Chondrocyte (in vitro differentiated cells): ENCODE measurements at regions not wholly inside any gene's neighbourhood (a gene's known extent, or its start where the extent isn't known, plus 50 kb on each side); places are given as distances from the start of the nearest gene placed in this dataset.

ENCODE experiments used
- DNase-seq: peaks from one replicate; pipeline ENCODE4 v3.0.0; 2021; ENCODE audit warnings: mixed read lengths, low spot score
- H3K27ac Mint-ChIP-seq: one replicate; pipeline ENCODE4 v1.8.0; 2021; ENCODE audit warnings: mild to moderate bottlenecking, moderate library complexity, mixed read lengths; ENCODE audit not compliant: unreplicated experiment
- H3K27me3 Mint-ChIP-seq: 2 replicates; pipeline ENCODE4 v1.8.0; 2021; ENCODE audit warnings: low read depth, mixed read lengths
- H3K36me3 Mint-ChIP-seq: 2 replicates; pipeline ENCODE4 v1.8.0; 2021; ENCODE audit warnings: low read depth, mixed read lengths
- H3K4me1 Mint-ChIP-seq: 2 replicates; pipeline ENCODE4 v1.8.0; 2021; ENCODE audit warnings: low read depth, mild to moderate bottlenecking, mixed read lengths
- H3K4me3 Mint-ChIP-seq: one replicate; pipeline ENCODE4 v1.8.0; 2021; ENCODE audit warnings: mild to moderate bottlenecking, moderate library complexity, mixed read lengths; ENCODE audit not compliant: unreplicated experiment
- H3K9me3 Mint-ChIP-seq: 2 replicates; pipeline ENCODE4 v1.8.0; 2021; ENCODE audit warnings: low read depth, mixed read lengths
- CTCF ChIP-seq: fragments of 200-600 bp; sonication (generic); IDR thresholded peaks from 2 replicates; pipeline ENCODE4 v1.5.0; 2021; ENCODE audit warnings: antibody characterized with exemption, mild to moderate bottlenecking, moderate library complexity

- Mint-ChIP-seq H3K9me3 (peaks cover 5% of the 10 kb centered on the region), H3K36me3 (no peaks in the 10 kb centered on the region), H3K4me3 (no peak overlapping the region), H3K4me1 (no peaks in the 10 kb centered on the region), H3K27ac (no peak overlapping the region), H3K27me3 (no peaks in the 10 kb centered on the region)
- no peak for TF ChIP-seq CTCF
- no peak for DNase-seq
Measured at GRCh38 chr21:14844001-14844400, 220.8 kb downstream of the NRIP1 start.

- Mint-ChIP-seq H3K9me3 (peaks cover 5% of the 10 kb centered on the region), H3K27ac (no peak overlapping the region), H3K27me3 (no peaks in the 10 kb centered on the region), H3K4me3 (no peak overlapping the region), H3K36me3 (no peaks in the 10 kb centered on the region), H3K4me1 (no peaks in the 10 kb centered on the region)
- no peak for DNase-seq
- no peak for TF ChIP-seq CTCF
Measured at GRCh38 chr21:14842601-14843000, 222.2 kb downstream of the NRIP1 start.

- H3K36me3 Mint-ChIP-seq: no peaks in the 10 kb centered on the region
- H3K9me3 Mint-ChIP-seq: peaks cover 5% of the 10 kb centered on the region
- no peak overlapping the region for H3K4me3 Mint-ChIP-seq
- no peaks in the 10 kb centered on the region for H3K27me3 Mint-ChIP-seq
- H3K27ac Mint-ChIP-seq: no peak overlapping the region
- H3K4me1 Mint-ChIP-seq: no peaks in the 10 kb centered on the region
- peak; percentile 91 for DNase-seq
- TF ChIP-seq CTCF: no peak
Measured at GRCh38 chr21:14841511-14842472, 223.0 kb downstream of the NRIP1 start.

- Mint-ChIP-seq H3K4me1 (no peaks in the 10 kb centered on the region), H3K36me3 (no peaks in the 10 kb centered on the region), H3K4me3 (no peak overlapping the region), H3K27ac (no peak overlapping the region), H3K27me3 (no peaks in the 10 kb centered on the region), H3K9me3 (peaks cover under 1% of the 10 kb centered on the region)
- no peak for TF ChIP-seq CTCF
- no peak for DNase-seq
Measured at GRCh38 chr21:14838400-14838799, 226.4 kb downstream of the NRIP1 start.

- Mint-ChIP-seq H3K9me3 (peaks cover 2% of the 10 kb centered on the region), H3K4me3 (no peak overlapping the region), H3K27me3 (no peaks in the 10 kb centered on the region), H3K36me3 (no peaks in the 10 kb centered on the region), H3K27ac (no peak overlapping the region), H3K4me1 (no peaks in the 10 kb centered on the region)
- TF ChIP-seq CTCF: no peak
- no peak for DNase-seq
Measured at GRCh38 chr21:14836950-14837349, 227.8 kb downstream of the NRIP1 start.
